D721Med (cell line): ENCODE measurements at regions not wholly inside any gene's neighbourhood (a gene's known extent, or its start where the extent isn't known, plus 50 kb on each side); places are given as distances from the start of the nearest gene placed in this dataset.

Experiments used
- DNase-seq: peaks from one replicate; pipeline ENCODE4 v3.0.0; 2011; ENCODE audit warnings: low spot score; ENCODE audit not compliant: insufficient read length
- FAIRE-seq: peaks from 2 replicates; lab custom pipeline; 2011; peaks lifted over from hg19 to GRCh38; lab: Jason Lieb, UNC
- CTCF ChIP-seq: IDR thresholded peaks from 2 replicates; pipeline ENCODE4 v1.5.1; 2012; ENCODE audit warnings: mild to moderate bottlenecking, control low read depth; ENCODE audit not compliant: insufficient read depth; ENCODE audit errors: missing control alignments

- no peak for FAIRE-seq
- TF ChIP-seq CTCF, result no peak
- no peak for DNase-seq
These were observed 126.4 kb upstream of the SMURF2 start for GRCh38 chr17:64788286-64789060.

GRCh38 chr17:64787921-64788271, 125.8 kb upstream of the SMURF2 start:
- no peak for FAIRE-seq
- no peak for TF ChIP-seq CTCF

DNA sequence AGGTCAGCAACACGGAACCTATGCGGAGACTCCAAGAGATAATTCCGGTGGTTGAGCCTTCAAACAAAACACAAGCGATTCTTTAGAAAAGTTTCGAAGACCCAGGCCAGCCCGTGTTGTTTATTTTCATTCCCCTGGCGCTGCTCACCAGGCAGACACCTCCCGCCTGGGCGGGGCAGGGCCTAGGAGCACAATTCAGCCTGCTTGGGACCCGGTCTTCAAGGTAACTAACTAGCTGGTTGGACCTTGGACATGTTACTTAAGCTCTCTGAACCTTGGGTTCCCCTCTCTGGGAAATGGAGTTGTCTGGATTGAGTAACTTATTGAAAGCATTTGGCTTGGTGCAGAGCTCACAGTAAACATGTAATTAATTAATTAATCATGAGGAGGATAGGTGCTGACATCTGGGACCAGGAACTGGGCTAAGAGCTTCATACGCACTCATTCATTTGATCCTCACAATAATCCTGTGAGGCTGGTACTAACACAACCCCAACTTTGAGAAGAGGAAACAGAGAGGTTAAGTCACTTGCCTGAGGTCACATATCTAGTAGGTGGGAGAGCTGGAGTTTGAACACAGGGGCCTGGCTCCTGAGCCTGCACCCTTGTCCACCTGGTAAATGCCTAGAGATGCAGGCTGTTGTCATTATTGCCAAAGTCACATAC, 125.3 kb upstream of the SMURF2 start:
- no peak for TF ChIP-seq CTCF
- FAIRE-seq, result no peak
- DNase-seq, result no peak

More at GRCh38 chr17:64787921-64788271, 125.8 kb upstream of the SMURF2 start:
- DNase-seq, result no peak

GRCh38 chr17:64786337-64786736, 124.2 kb upstream of the SMURF2 start:
- FAIRE-seq, result no peak
- no peak for DNase-seq
- TF ChIP-seq CTCF, result no peak

- TF ChIP-seq CTCF, result no peak
- no peak for FAIRE-seq
These were observed 122.9 kb upstream of the SMURF2 start for GRCh38 chr17:64785011-64785421.

GRCh38 chr17:64784353-64785010, 122.4 kb upstream of the SMURF2 start:
- FAIRE-seq (no peak), DNase-seq (no peak)
- TF ChIP-seq CTCF, result no peak

More at GRCh38 chr17:64785011-64785421, 122.9 kb upstream of the SMURF2 start:
- no peak for DNase-seq
